Left lung (tissue), 4 donors: ENCODE measurements at regions not wholly inside any gene's neighbourhood (a gene's known extent, or its start where the extent isn't known, plus 50 kb on each side); places are given as distances from the start of the nearest gene placed in this dataset.

ENCODE experiments used
- ATAC-seq: fragments of 200-7000 bp; cut with Tn5 transposase; one replicate; pipeline ENCODE4 v1.9.1; 2020; ENCODE audit warnings: moderate library complexity
- DNase-seq, 4 donors: peaks; one replicate each; pipeline ENCODE4 v3.0.0-alpha.2; 2013 to 2020
- H3K27ac ChIP-seq, 2 donors: fragments of 200-600 bp; sonication (generic) in 1 of 2; one replicate each; pipeline versions ENCODE4 v1.5.0 to v1.8.0; 2020 to 2021
- H3K27me3 ChIP-seq, 2 donors: fragments of 200-600 bp; sonication (generic) in 1 of 2; one replicate each; pipeline versions ENCODE4 v1.5.0 to v1.8.0; 2020 to 2021
- H3K36me3 ChIP-seq, 2 donors: fragments of 200-600 bp; sonication (generic) in 1 of 2; one replicate each; pipeline versions ENCODE4 v1.5.0 to v1.8.0; 2020 to 2021
- H3K4me1 ChIP-seq, 2 donors: fragments of 200-600 bp; one replicate each; pipeline ENCODE4 v1.8.0; 2021
- H3K4me3 ChIP-seq, 2 donors: fragments of 200-600 bp; sonication (generic) in 1 of 2; one replicate each; pipeline versions ENCODE4 v1.5.0 to v1.8.0; 2020 to 2021; ENCODE audit warnings: mild to moderate bottlenecking in 1 of 2
- H3K9me3 ChIP-seq, 2 donors: fragments of 200-600 bp; sonication (generic) in 1 of 2; one replicate each; pipeline versions ENCODE4 v1.5.0 to v1.8.0; 2020 to 2021
- intact Hi-C, 2 donors: fragments of 100-400 bp; cut with DNase I; formaldehyde crosslinking; loops; one replicate each; pipeline versions ENCODE4 v1.11.2 to v1.14.2; 2022
- TF ChIP-seq, protein P1 (sequence below), 2 donors: fragments of 200-600 bp; sonication (generic) in 1 of 2; IDR thresholded peaks; one replicate each; pipeline versions ENCODE4 v1.5.0 to v1.8.0; 2021; ENCODE audit warnings: antibody characterized with exemption in 2 of 2
- donor health status: DM: no; HTN: yes; CAD: no.
- donor health status: DM: no; HTN: no; CAD: no.

DNA sequence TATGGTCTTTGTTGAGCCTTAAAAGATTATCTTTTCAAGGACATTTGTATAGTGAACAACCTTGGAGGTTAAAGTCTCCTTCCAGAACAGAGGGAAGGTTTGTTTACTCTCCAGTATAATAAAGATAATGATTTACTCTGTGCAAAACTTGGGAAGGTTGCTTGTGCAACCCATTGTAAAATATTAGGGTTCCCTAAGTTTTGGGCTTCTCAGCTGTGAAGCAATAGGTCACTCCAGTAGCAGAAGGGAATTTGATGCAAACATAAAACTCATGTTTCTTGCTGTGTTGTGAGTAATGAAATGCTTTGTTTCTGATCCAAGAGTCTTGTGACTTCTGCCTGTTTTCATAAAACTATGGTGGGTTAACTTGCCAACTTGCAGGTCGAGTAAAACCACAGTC lies 177.5 kb downstream of the SUCNR1 start:
- intact Hi-C loops, result no loop called here
- TF ChIP-seq, protein P1, sequence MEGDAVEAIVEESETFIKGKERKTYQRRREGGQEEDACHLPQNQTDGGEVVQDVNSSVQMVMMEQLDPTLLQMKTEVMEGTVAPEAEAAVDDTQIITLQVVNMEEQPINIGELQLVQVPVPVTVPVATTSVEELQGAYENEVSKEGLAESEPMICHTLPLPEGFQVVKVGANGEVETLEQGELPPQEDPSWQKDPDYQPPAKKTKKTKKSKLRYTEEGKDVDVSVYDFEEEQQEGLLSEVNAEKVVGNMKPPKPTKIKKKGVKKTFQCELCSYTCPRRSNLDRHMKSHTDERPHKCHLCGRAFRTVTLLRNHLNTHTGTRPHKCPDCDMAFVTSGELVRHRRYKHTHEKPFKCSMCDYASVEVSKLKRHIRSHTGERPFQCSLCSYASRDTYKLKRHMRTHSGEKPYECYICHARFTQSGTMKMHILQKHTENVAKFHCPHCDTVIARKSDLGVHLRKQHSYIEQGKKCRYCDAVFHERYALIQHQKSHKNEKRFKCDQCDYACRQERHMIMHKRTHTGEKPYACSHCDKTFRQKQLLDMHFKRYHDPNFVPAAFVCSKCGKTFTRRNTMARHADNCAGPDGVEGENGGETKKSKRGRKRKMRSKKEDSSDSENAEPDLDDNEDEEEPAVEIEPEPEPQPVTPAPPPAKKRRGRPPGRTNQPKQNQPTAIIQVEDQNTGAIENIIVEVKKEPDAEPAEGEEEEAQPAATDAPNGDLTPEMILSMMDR (IDR thresholded peaks at IDR 0.05), result no peak
- H3K27ac ChIP-seq, result no peak overlapping the region
- ATAC-seq (no peak), DNase-seq (no peak)
- peaks cover 0 to 5% of the 10 kb centered on the region in 2 donors for H3K4me1 ChIP-seq
- no peak overlapping the region for H3K4me3 ChIP-seq
- H3K27me3 ChIP-seq, result no peaks in the 10 kb centered on the region
- H3K9me3 ChIP-seq, result no peaks in the 10 kb centered on the region
- no peaks in the 10 kb centered on the region for H3K36me3 ChIP-seq

DNA sequence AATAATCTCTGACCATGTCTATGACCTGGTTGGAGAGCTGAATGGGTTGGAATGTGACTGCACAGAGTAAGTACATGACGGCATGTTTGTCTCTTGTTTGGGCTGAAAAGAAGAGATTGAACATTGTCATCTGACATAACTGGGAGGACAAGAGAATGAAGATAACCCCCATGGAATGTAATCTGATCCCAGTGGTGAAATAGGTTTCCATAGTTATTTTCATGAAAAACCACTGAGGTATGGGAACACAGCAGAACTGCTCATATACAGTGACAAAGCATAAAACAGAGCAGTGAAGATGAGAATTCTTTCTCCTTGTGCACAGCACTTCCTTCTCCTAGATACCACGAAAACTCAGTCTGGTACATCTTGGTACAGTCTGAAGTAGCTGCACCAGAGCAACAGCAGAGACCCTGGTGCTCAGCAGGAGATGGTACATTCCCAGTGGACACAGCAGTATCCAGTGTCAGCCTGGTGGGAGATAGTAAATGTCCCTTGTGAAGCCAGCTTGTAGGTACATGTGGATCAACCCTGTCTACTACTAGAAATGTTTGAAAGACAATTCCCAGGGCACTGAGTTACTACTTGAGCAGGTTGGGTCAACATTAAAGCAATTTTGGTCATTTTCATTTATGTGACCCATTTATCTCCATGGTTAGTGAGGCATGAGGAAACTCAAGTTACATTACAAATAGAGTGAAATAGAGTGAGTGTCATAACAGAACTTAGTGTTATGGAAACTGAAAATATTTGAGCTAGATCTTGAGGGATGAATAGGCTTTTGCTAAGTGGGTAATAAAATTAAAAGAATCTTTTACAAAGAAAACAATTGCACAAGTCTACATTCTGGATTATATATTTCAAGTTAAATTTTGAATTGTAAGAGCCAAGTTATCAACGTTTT lies 178.3 kb downstream of the SUCNR1 start:
- DNase-seq (no peak), ATAC-seq (peak; percentile 79)

DNA sequence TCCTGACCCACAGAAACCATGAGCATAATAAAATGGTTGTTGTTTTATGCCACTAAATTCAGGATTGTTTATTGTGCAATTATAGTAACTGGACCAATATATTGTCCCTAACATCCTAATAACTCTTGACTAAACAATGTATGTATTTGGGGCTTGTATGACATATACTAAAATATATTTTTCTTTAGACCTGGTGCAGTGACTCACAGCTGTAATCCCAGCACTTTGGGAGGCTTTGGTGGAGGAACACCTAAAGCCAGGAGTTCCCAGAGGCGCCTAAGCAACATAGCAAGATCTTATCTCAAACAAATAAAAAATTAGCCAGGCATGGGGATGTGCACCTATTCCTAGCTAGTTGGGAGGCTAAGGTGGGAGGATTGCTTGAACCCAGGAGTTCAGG lies 180.4 kb downstream of the SUCNR1 start:
- no peaks in the 10 kb centered on the region for H3K36me3 ChIP-seq
- no peak overlapping the region for H3K4me3 ChIP-seq
- ATAC-seq (no peak), DNase-seq (no peak)
- H3K9me3 ChIP-seq, result no peaks in the 10 kb centered on the region
- intact Hi-C loops, result no loop called here
- H3K4me1 ChIP-seq, result peaks cover 0 to 5% of the 10 kb centered on the region in 2 donors
- TF ChIP-seq, protein P1 (IDR thresholded peaks at IDR 0.05), result no peak
- no peak overlapping the region for H3K27ac ChIP-seq
- H3K27me3 ChIP-seq, result no peaks in the 10 kb centered on the region

More for the DNA sequence above, 178.3 kb downstream of the SUCNR1 start:
- Histone ChIP-seq H3K27me3 (no peaks in the 10 kb centered on the region), H3K36me3 (no peaks in the 10 kb centered on the region), H3K4me1 (peaks cover 0 to 5% of the 10 kb centered on the region in 2 donors), H3K27ac (peak overlapping the region in 1 of 2 donors; percentile 46), H3K4me3 (no peak overlapping the region), H3K9me3 (no peaks in the 10 kb centered on the region)
- intact Hi-C loops, result no loop called here
- TF ChIP-seq, protein P1 (IDR thresholded peaks at IDR 0.05), result no peak

DNA sequence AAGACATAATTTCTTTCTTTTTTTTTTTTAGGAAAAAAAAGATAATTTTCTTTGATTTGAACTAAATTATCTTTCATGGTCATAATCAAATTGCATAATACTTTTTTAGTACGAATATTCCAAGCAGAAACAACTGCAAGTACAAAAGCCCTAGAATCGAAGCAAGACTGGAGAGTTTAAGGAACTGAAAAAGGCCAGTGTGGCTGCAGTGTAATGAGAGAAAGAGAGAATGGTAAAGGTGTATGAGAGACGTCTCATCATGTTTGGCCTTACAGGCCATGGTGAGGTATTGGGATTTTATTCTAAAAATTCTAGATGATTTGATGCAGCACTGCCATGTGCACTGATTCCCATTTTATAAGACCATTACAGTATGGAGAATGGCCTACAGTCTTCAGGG lies 180.9 kb downstream of the SUCNR1 start:
- Histone ChIP-seq H3K27ac (no peak overlapping the region), H3K4me3 (no peak overlapping the region), H3K27me3 (no peaks in the 10 kb centered on the region), H3K36me3 (no peaks in the 10 kb centered on the region), H3K4me1 (peaks cover 0 to 5% of the 10 kb centered on the region in 2 donors), H3K9me3 (no peaks in the 10 kb centered on the region)
- TF ChIP-seq, protein P1 (IDR thresholded peaks at IDR 0.05), result no peak
- intact Hi-C loops, result no loop called here
- DNase-seq, result no peak
- no peak for ATAC-seq

DNA sequence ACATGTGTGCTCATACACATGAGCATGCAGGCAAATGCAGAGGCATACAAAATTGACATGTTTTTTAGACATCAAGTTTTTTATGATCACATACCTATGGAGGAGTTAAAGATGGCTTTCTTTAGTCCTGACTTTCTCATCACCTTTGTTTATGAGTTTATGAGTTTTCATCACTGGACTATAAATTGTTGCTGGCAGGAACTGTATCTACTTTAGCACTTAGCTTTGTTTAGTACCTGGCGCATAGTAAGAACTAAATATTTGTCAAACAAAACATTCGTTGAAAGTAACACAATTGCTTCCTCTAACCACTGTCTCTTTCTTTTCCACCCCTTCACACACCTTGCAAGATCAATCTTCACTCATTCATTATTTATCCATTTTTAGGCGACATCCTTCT lies 182.6 kb downstream of the SUCNR1 start:
- H3K4me1 ChIP-seq, result peaks cover 0 to 6% of the 10 kb centered on the region in 2 donors
- no peak overlapping the region for H3K27ac ChIP-seq
- no peaks in the 10 kb centered on the region for H3K27me3 ChIP-seq
- no peaks in the 10 kb centered on the region for H3K36me3 ChIP-seq
- intact Hi-C loops, result no loop called here
- TF ChIP-seq, protein P1 (IDR thresholded peaks at IDR 0.05), result no peak
- H3K9me3 ChIP-seq, result no peaks in the 10 kb centered on the region
- H3K4me3 ChIP-seq, result no peak overlapping the region
- ATAC-seq (no peak), DNase-seq (no peak)
